ENCODE measurements at regions not wholly inside any gene's neighbourhood (a gene's known extent, or its start where the extent isn't known, plus 50 kb on each side); places are given as distances from the start of the nearest gene placed in this dataset.

GRCh38 chr11:81857386-81857785 is 876.3 kb downstream of the FAM181B start:
- no peaks in the 10 kb centered on the region for H3K4me1 ChIP-seq (ENCODE audit: insufficient read depth)
- no peak for TF ChIP-seq EP300 (IDR thresholded peaks at IDR 0.05)
- no peak for TF ChIP-seq CTCF (IDR thresholded peaks at IDR 0.05)
- no peak for TF ChIP-seq POLR2A (IDR thresholded peaks at IDR 0.05)
- intact Hi-C loops (cut with DNase I), result no loop called here
- WGBS, 3 donors, result 7 to 14% (median 11%) methylated on average over 4 of the region's 4 CpGs
- no peak for DNase-seq
- no peaks in the 10 kb centered on the region for H3K36me3 ChIP-seq
- no peak overlapping the region for H3K27ac ChIP-seq
- no peak overlapping the region for H3K4me3 ChIP-seq
- no peaks in the 10 kb centered on the region for H3K27me3 ChIP-seq
- no peaks in the 10 kb centered on the region for H3K9me3 ChIP-seq

DNA sequence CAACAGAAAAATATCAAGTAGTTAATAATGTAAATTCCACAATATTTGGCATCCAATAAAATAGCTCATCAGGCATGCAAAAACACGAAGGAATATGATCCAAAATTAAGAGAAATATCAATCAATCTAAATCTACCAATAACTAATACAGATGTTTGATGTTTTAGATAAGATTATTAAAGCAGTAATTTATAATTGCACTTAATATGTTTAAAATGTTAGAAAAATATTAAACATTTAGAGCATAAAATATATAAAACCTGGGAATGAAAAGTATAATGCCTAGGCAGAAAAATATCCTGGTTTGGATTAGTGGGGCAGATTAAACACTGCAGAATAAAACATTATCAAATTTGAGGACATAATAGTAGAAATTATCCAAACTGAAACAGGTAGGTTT is 879.9 kb downstream of the FAM181B start:
- TF ChIP-seq EP300 (IDR thresholded peaks at IDR 0.05), result no peak
- no peak for TF ChIP-seq POLR2A (IDR thresholded peaks at IDR 0.05)
- no peak for TF ChIP-seq CTCF (IDR thresholded peaks at IDR 0.05)
- DNase-seq, result no peak
- no peaks in the 10 kb centered on the region for H3K4me1 ChIP-seq (ENCODE audit: insufficient read depth)
- WGBS, 3 donors, result 57 to 76% (median 74%) methylated on average over 1 of the region's 1 CpG
- no peak overlapping the region for H3K27ac ChIP-seq
- H3K4me3 ChIP-seq, result no peak overlapping the region
- intact Hi-C loops (cut with DNase I), result no loop called here
- H3K36me3 ChIP-seq, result no peaks in the 10 kb centered on the region
- H3K27me3 ChIP-seq, result no peaks in the 10 kb centered on the region
- H3K9me3 ChIP-seq, result no peaks in the 10 kb centered on the region

DNA sequence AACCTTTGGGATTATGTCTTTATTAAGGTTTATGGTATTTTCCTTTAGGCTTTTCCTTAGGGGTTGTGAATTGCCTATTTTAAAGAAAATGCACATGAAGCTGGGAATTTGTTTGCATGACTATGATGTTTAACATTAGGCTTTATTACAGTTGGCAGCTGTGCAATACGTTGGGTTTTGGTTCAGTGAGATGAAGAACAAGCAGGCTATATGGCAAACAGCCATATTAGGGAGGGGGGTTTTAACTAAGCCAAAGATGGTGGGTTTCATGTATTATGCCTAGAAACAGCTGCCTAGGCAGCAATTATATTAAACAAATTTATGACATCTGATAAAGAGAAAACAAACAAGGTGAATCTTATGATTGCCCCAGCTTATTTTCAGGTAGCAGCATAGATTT is 880.8 kb downstream of the FAM181B start:
- intact Hi-C loops (cut with DNase I), result no loop called here
- no peaks in the 10 kb centered on the region for H3K9me3 ChIP-seq
- no peaks in the 10 kb centered on the region for H3K27me3 ChIP-seq
- no peaks in the 10 kb centered on the region for H3K4me1 ChIP-seq (ENCODE audit: insufficient read depth)
- no peak overlapping the region for H3K27ac ChIP-seq
- H3K36me3 ChIP-seq, result no peaks in the 10 kb centered on the region
- TF ChIP-seq EP300 (IDR thresholded peaks at IDR 0.05) (no peak), POLR2A (IDR thresholded peaks at IDR 0.05) (no peak), CTCF (IDR thresholded peaks at IDR 0.05) (no peak)
- H3K4me3 ChIP-seq, result no peak overlapping the region
- DNase-seq, result no peak
- 28 to 33% (median 29%) methylated on average over 1 of the region's 1 CpG for WGBS, 3 donors

DNA sequence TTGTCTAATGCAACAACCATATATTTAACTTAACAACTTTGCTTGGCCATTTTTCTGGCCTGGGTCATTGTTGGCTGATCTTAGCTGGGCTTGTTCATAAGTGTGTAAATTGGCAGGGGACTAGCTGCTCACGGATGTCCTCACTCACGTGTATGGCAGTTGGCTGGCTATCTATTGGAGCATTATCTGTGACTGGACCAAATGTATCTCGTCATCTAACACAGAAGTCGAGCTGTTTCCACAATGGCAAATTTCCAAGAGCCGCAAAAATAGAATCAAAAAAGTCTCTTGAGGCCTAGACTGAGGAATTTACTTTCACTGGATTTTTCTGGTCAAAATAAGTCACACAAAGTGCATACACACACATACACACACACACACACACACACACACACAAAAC is 893.3 kb downstream of the FAM181B start:
- no peak for TF ChIP-seq EP300 (IDR thresholded peaks at IDR 0.05)
- no peak for TF ChIP-seq CTCF (IDR thresholded peaks at IDR 0.05)
- no peak for TF ChIP-seq POLR2A (IDR thresholded peaks at IDR 0.05)
- no peaks in the 10 kb centered on the region for H3K4me1 ChIP-seq (ENCODE audit: insufficient read depth)
- no peaks in the 10 kb centered on the region for H3K36me3 ChIP-seq
- H3K27ac ChIP-seq, result no peak overlapping the region
- no peak for DNase-seq
- H3K9me3 ChIP-seq, result no peaks in the 10 kb centered on the region
- no peak overlapping the region for H3K4me3 ChIP-seq
- intact Hi-C loops (cut with DNase I), result no loop called here
- WGBS, 3 donors, result 32 to 45% (median 33%) methylated on average over 5 of the region's 5 CpGs
- no peaks in the 10 kb centered on the region for H3K27me3 ChIP-seq

- Histone ChIP-seq H3K4me3 (no peak overlapping the region), H3K4me1 (ENCODE audit: insufficient read depth) (no peaks in the 10 kb centered on the region), H3K27me3 (no peaks in the 10 kb centered on the region), H3K36me3 (no peaks in the 10 kb centered on the region), H3K9me3 (no peaks in the 10 kb centered on the region), H3K27ac (no peak overlapping the region)
- DNase-seq, result no peak
- TF ChIP-seq POLR2A (IDR thresholded peaks at IDR 0.05) (no peak), EP300 (IDR thresholded peaks at IDR 0.05) (no peak), CTCF (IDR thresholded peaks at IDR 0.05) (no peak)
- intact Hi-C loops (cut with DNase I), result no loop called here
- WGBS, 3 donors, result 25 to 38% (median 28%) methylated on average over 1 of the region's 1 CpG
Observed at GRCh38 chr11:81839976-81840375, 893.7 kb downstream of the FAM181B start.
